ENCODE measurements at regions not wholly inside any gene's neighbourhood (a gene's known extent, or its start where the extent isn't known, plus 50 kb on each side); places are given as distances from the start of the nearest gene placed in this dataset.

- no peak for DNase-seq (ENCODE audit: low read depth in 2 of 2, low spot score in 1 of 2)
Observed at GRCh38 chr1:220979371-220979770, 100.1 kb downstream of the HLX start.

- DNase-seq (ENCODE audit: low read depth in 2 of 2, low spot score in 1 of 2), result no peak
Observed at GRCh38 chr1:220982686-220983085, 103.4 kb downstream of the HLX start.

GRCh38 chr1:220983877-220984635 lies 104.8 kb downstream of the HLX start:
- DNase-seq (ENCODE audit: low read depth in 2 of 2, low spot score in 1 of 2), result no peak

GRCh38 chr1:220990427-220991339 lies 111.4 kb downstream of the HLX start:
- no peak for DNase-seq (ENCODE audit: low read depth in 2 of 2, low spot score in 1 of 2)

GRCh38 chr1:220991506-220991905 lies 112.3 kb downstream of the HLX start:
- no peak for DNase-seq (ENCODE audit: low read depth in 2 of 2, low spot score in 1 of 2)

GRCh38 chr1:220991959-220992704 lies 112.9 kb downstream of the HLX start:
- no peak for DNase-seq (ENCODE audit: low read depth in 2 of 2, low spot score in 1 of 2)

- DNase-seq (ENCODE audit: low read depth in 2 of 2, low spot score in 1 of 2), result no peak
Observed at GRCh38 chr1:220992705-220993052, 113.4 kb downstream of the HLX start.

- no peak for DNase-seq (ENCODE audit: low read depth in 2 of 2, low spot score in 1 of 2)
Observed at GRCh38 chr1:220994671-220995070, 115.4 kb downstream of the HLX start.

GRCh38 chr1:220997791-220998190 lies 118.5 kb downstream of the HLX start:
- DNase-seq (ENCODE audit: low read depth in 2 of 2, low spot score in 1 of 2), result no peak

- DNase-seq (ENCODE audit: low read depth in 2 of 2, low spot score in 1 of 2), result no peak
Observed at GRCh38 chr1:220999872-221000863, 120.9 kb downstream of the HLX start.

GRCh38 chr1:221001167-221001566 lies 121.9 kb downstream of the HLX start:
- no peak for DNase-seq (ENCODE audit: low read depth in 2 of 2, low spot score in 1 of 2)

GRCh38 chr1:221002601-221003000 lies 123.4 kb downstream of the HLX start:
- no peak for DNase-seq (ENCODE audit: low read depth in 2 of 2, low spot score in 1 of 2)

- no peak for DNase-seq (ENCODE audit: low read depth in 2 of 2, low spot score in 1 of 2)
Observed at GRCh38 chr1:221011145-221011544, 131.9 kb downstream of the HLX start.

GRCh38 chr1:221012120-221012519 lies 132.9 kb downstream of the HLX start:
- DNase-seq (ENCODE audit: low read depth in 2 of 2, low spot score in 1 of 2), result no peak

- no peak for DNase-seq (ENCODE audit: low read depth in 2 of 2, low spot score in 1 of 2)
Observed at GRCh38 chr1:221013691-221014660, 134.7 kb downstream of the HLX start.

- no peak for DNase-seq (ENCODE audit: low read depth in 2 of 2, low spot score in 1 of 2)
Observed at GRCh38 chr1:221015159-221015790, 136.0 kb downstream of the HLX start.

- no peak for DNase-seq (ENCODE audit: low read depth in 2 of 2, low spot score in 1 of 2)
Observed at GRCh38 chr1:221016751-221017150, 137.5 kb downstream of the HLX start.

- no peak for DNase-seq (ENCODE audit: low read depth in 2 of 2, low spot score in 1 of 2)
Observed at GRCh38 chr1:221018414-221018813, 139.2 kb downstream of the HLX start.

GRCh38 chr1:221022331-221022730 lies 143.1 kb downstream of the HLX start:
- DNase-seq (ENCODE audit: low read depth in 2 of 2, low spot score in 1 of 2), result no peak
